A549 (cell line): ENCODE measurements at regions not wholly inside any gene's neighbourhood (a gene's known extent, or its start where the extent isn't known, plus 50 kb on each side); places are given as distances from the start of the nearest gene placed in this dataset.

Experiments
- ATAC-seq, 2 experiments: fragments of 200-7000 bp in 1 of 2; fragments of >200 bp in 1 of 2; cut with Nextera tagmentation in 1 of 2; cut with Tn5 transposase in 1 of 2; 3 replicates each; pipeline versions ENCODE4 v1.8.0 to v1.9.1; 2018 to 2020; ENCODE audit warnings: mild to moderate bottlenecking in 1 of 2, moderate library complexity in 1 of 2
- CTCF ChIA-PET: fragments of 300-600 bp; sonication (Branson Sonifier 250); formaldehyde crosslinking; extraction: SDS; loops from one replicate; lab custom pipeline; 2021; ENCODE audit warnings: antibody characterized with exemption, inconsistent platforms; lab: Yijun Ruan, JAX
- POLR2A ChIA-PET: fragments of 350-600 bp; formaldehyde crosslinking; extraction: SDS; loops from one replicate; lab custom pipeline; 2021; ENCODE audit warnings: antibody characterized with exemption, inconsistent platforms; lab: Yijun Ruan, JAX
- DNase-seq, 2 experiments: peaks; one replicate each; pipeline versions ENCODE4 v3.0.0 to v3.0.0-alpha.2; 2011 to 2016; ENCODE audit warnings: low read depth in 1 of 2, low spot score in 1 of 2
- FAIRE-seq: peaks from 2 replicates; lab custom pipeline; 2011; peaks lifted over from hg19 to GRCh38; lab: Jason Lieb, UNC
- H3K27ac ChIP-seq, 2 experiments: fragments of >200 bp; sonication (Bioruptor Twin); formaldehyde crosslinking; 3 replicates each; pipeline ENCODE4 v1.5.1; 2016 to 2017
- H3K4me1 ChIP-seq: fragments of >200 bp; sonication (Bioruptor Twin); formaldehyde crosslinking; 3 replicates; pipeline ENCODE4 v1.6.1; 2016
- H3K4me2 ChIP-seq: fragments of >200 bp; sonication (Bioruptor Twin); formaldehyde crosslinking; 3 replicates; pipeline ENCODE4 v1.6.1; 2016
- H3K4me3 ChIP-seq: fragments of >200 bp; sonication (Bioruptor Twin); formaldehyde crosslinking; 3 replicates; pipeline ENCODE4 v1.5.1; 2016
- H3K9me3 ChIP-seq: fragments of >200 bp; sonication (Bioruptor Twin); formaldehyde crosslinking; 3 replicates; pipeline ENCODE4 v1.6.1; 2016
- CEBPB ChIP-seq, 2 experiments: fragments of >200 bp in 1 of 2; sonication (Bioruptor Twin) in 1 of 2; formaldehyde crosslinking in 1 of 2; IDR thresholded peaks; 2 replicates each; pipeline ENCODE4 v1.6.1; 2012 to 2016
- CHD4 ChIP-seq: fragments of 200-600 bp; sonication (generic); IDR thresholded peaks from 2 replicates; pipeline ENCODE4 v1.6.1; 2016; ENCODE audit warnings: antibody characterized with exemption, mild to moderate bottlenecking, borderline replicate concordance
- EHMT2 ChIP-seq: fragments of 200-600 bp; sonication (generic); IDR thresholded peaks from 2 replicates; pipeline ENCODE4 v1.6.1; 2016; ENCODE audit warnings: antibody characterized with exemption, low read depth, mild to moderate bottlenecking, moderate library complexity
- ESRRA ChIP-seq: fragments of 150-350 bp; IDR thresholded peaks from 2 replicates; pipeline ENCODE4 v1.6.1; 2014; ENCODE audit warnings: mild to moderate bottlenecking, low read length, borderline replicate concordance
- FOSB ChIP-seq: fragments of 250-450 bp; sonication (Bioruptor Pico); IDR thresholded peaks from 2 replicates; pipeline ENCODE4 v1.5.0; 2020; ENCODE audit warnings: mild to moderate bottlenecking, moderate library complexity
- FOXS1 ChIP-seq: fragments of 250-450 bp; sonication (Bioruptor Pico); IDR thresholded peaks from 2 replicates; pipeline ENCODE4 v1.5.0; 2020; ENCODE audit warnings: mild to moderate bottlenecking, moderate library complexity
- HDAC2 ChIP-seq: fragments of 200-600 bp; sonication (generic); IDR thresholded peaks from 2 replicates; pipeline ENCODE4 v1.6.1; 2016
- HEYL ChIP-seq: fragments of 250-450 bp; sonication (Bioruptor Pico); IDR thresholded peaks from 2 replicates; pipeline ENCODE4 v1.8.0; 2021; ENCODE audit warnings: mild to moderate bottlenecking, moderate library complexity
- POLR2A ChIP-seq: IDR thresholded peaks from 2 replicates; pipeline ENCODE4 v1.6.1; 2012; ENCODE audit warnings: mild to moderate bottlenecking, low read length
- POLR2AphosphoS2 ChIP-seq: conservative IDR thresholded peaks from 2 replicates; pipeline ENCODE4 v1.6.1; 2012; ENCODE audit warnings: low read length, improper control_type of control experiment, inconsistent platforms
- RARB ChIP-seq: fragments of 250-450 bp; sonication (Bioruptor Pico); IDR thresholded peaks from 2 replicates; pipeline ENCODE4 v1.8.0; 2021; ENCODE audit warnings: mild to moderate bottlenecking, moderate library complexity
- RCOR1 ChIP-seq: fragments of 150-350 bp; IDR thresholded peaks from 2 replicates; pipeline ENCODE4 v1.6.1; 2014; ENCODE audit warnings: antibody characterized with exemption, low read length, low read depth
- RFX5 ChIP-seq: fragments of 450-650 bp; IDR thresholded peaks from 2 replicates; pipeline ENCODE4 v1.7.1; 2014; ENCODE audit warnings: antibody characterized with exemption, mild to moderate bottlenecking, moderate library complexity
- RNF2 ChIP-seq: fragments of 200-600 bp; sonication (generic); IDR thresholded peaks from 2 replicates; pipeline ENCODE4 v1.6.1; 2016; ENCODE audit warnings: low read depth, mild to moderate bottlenecking, antibody characterized with exemption, moderate library complexity, borderline replicate concordance
- ZNF302 ChIP-seq: fragments of 250-450 bp; sonication (Bioruptor Pico); IDR thresholded peaks from 2 replicates; pipeline ENCODE4 v1.9.0; 2021; ENCODE audit warnings: inconsistent platforms, mild to moderate bottlenecking, moderate library complexity
- WGBS: methylation state at CpG from one replicate; pipeline ENCODE4 v1.1.6; 2017; ENCODE audit errors: missing lambda C conversion rate; 5-methylcytosine and 5-hydroxymethylcytosine counted together
- TF ChIP-seq, protein P1 (sequence below): IDR thresholded peaks from 2 replicates; pipeline ENCODE4 v1.6.1; 2012
- TF ChIP-seq, protein P2 (sequence below): fragments of 450-650 bp; IDR thresholded peaks from 2 replicates; pipeline ENCODE4 v1.6.1; 2014; ENCODE audit warnings: antibody characterized with exemption
- TF ChIP-seq, protein P3 (sequence below): IDR thresholded peaks from 2 replicates; pipeline ENCODE4 v1.6.1; 2012; ENCODE audit warnings: low read depth, borderline replicate concordance
- TF ChIP-seq, protein P4 (sequence below): fragments of 250-450 bp; sonication (Bioruptor Pico); IDR thresholded peaks from 2 replicates; pipeline ENCODE4 v1.5.0; 2020; ENCODE audit warnings: low read depth, mild to moderate bottlenecking, moderate library complexity
- TF ChIP-seq, protein P5 (sequence below): fragments of >200 bp; sonication (Bioruptor Twin); formaldehyde crosslinking; IDR thresholded peaks from 3 replicates; pipeline ENCODE4 v1.5.1; 2016
- TF ChIP-seq, protein P6 (sequence below): fragments of >200 bp; sonication (Bioruptor Twin); formaldehyde crosslinking; IDR thresholded peaks from 2 replicates; pipeline ENCODE4 v1.6.1; 2016

DNA sequence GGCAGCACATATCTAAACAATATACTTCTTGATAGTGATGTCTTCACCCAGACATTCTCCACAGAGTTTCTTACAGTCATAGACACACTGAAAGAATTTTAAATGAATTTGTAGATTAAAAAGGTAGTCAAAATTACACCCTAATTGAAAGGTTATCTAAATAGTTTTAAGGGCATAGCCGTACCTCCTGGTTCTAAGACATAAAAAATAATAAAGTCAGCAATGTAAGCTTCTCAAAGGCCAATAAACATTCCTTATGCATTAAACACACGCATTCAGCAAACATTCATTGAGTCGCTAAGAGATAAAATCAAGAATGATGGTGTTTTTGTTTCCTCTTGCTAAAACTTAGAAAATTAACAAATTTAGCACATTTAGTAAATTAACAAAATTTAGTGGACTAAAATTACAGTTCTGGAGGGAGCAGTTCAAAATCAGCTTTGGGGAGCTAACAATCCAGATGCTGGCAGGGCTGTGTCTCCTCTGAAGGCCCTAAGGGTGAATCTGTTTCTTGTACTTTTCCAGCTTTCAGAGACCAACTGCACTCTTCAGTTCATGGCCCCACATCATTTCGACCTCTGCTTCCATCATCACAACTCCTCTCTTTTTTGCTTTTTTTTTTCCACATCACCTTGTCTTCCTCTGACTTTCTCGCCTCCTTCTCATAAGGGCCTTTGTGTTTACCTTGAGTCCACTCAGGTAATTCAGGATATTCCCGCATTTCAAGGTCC lies 516.5 kb downstream of the DNAH5 start:
- POLR2A ChIA-PET: no interaction called here
- DNase-seq (no peak), ATAC-seq (no peak), FAIRE-seq (no peak)
- Histone ChIP-seq H3K9me3 (no peaks in the 10 kb centered on the region), H3K4me3 (no peak overlapping the region), H3K27ac (no peak overlapping the region), H3K4me2 (no peak overlapping the region), H3K4me1 (no peaks in the 10 kb centered on the region)
- CTCF ChIA-PET: interaction anchor here (0.9 kb wide), 1 partner anchor 31 kb away, joined by 4 read pairs; no protein-coding TSS in a partner anchor
- TF ChIP-seq FOSB (no peak), POLR2A (no peak), CEBPB (IDR thresholded peaks at IDR 0.05) (no peak), HEYL (no peak), POLR2AphosphoS2 (no peak), RFX5 (no peak), ZNF302 (CRISPR knock-in tag) (no peak), CHD4 (no peak), EHMT2 (no peak), FOXS1 (CRISPR knock-in tag) (no peak), RNF2 (no peak), RARB (CRISPR knock-in tag) (no peak)
- TF ChIP-seq, protein P1, sequence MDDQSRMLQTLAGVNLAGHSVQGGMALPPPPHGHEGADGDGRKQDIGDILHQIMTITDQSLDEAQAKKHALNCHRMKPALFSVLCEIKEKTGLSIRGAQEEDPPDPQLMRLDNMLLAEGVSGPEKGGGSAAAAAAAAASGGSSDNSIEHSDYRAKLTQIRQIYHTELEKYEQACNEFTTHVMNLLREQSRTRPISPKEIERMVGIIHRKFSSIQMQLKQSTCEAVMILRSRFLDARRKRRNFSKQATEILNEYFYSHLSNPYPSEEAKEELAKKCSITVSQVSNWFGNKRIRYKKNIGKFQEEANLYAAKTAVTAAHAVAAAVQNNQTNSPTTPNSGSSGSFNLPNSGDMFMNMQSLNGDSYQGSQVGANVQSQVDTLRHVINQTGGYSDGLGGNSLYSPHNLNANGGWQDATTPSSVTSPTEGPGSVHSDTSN: no peak
- TF ChIP-seq, protein P2, sequence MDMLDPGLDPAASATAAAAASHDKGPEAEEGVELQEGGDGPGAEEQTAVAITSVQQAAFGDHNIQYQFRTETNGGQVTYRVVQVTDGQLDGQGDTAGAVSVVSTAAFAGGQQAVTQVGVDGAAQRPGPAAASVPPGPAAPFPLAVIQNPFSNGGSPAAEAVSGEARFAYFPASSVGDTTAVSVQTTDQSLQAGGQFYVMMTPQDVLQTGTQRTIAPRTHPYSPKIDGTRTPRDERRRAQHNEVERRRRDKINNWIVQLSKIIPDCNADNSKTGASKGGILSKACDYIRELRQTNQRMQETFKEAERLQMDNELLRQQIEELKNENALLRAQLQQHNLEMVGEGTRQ: no peak
- TF ChIP-seq, protein P3, sequence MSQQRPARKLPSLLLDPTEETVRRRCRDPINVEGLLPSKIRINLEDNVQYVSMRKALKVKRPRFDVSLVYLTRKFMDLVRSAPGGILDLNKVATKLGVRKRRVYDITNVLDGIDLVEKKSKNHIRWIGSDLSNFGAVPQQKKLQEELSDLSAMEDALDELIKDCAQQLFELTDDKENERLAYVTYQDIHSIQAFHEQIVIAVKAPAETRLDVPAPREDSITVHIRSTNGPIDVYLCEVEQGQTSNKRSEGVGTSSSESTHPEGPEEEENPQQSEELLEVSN: no peak
- TF ChIP-seq, protein P4, sequence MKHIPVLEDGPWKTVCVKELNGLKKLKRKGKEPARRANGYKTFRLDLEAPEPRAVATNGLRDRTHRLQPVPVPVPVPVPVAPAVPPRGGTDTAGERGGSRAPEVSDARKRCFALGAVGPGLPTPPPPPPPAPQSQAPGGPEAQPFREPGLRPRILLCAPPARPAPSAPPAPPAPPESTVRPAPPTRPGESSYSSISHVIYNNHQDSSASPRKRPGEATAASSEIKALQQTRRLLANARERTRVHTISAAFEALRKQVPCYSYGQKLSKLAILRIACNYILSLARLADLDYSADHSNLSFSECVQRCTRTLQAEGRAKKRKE: no peak
- 31% methylated on average over 6 of the region's 6 CpGs for WGBS

DNA sequence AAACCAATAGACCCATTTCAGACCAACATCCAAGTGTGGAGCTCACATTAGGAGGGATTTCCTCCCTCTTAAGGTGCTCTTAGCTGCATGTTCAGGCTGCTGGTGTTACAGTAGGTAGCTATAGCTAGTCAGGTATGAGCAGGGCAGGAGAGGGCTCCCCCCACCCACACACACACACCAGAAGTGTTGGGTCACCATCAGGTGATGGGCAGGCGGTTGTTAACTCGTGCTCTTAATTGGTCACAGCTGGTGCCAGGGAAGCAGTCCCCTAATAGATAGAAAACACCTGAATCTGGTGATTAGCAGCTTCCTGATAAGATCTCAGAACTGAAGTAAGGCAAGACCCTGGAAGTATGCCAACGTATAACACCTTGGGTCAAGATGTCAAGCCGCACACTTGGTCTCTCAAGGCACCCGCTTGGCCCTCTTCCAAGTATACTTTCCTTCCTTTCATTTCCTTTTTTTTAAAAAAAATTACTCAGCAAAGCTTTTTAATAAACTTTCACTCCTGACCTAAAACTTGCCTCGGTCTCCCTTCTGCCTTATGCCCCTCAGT lies 532.4 kb downstream of the DNAH5 start:
- WGBS: 6% methylated on average over 6 of the region's 6 CpGs
- FAIRE-seq (no peak), ATAC-seq (no peak), DNase-seq (no peak)
- H3K4me1 ChIP-seq: no peaks in the 10 kb centered on the region
- POLR2A ChIA-PET: no interaction called here
- no peak overlapping the region for H3K4me3 ChIP-seq
- no peak overlapping the region for H3K27ac ChIP-seq
- H3K4me2 ChIP-seq: no peak overlapping the region
- no peak for TF ChIP-seq ESRRA
- TF ChIP-seq RCOR1: no peak
- TF ChIP-seq, protein P5, sequence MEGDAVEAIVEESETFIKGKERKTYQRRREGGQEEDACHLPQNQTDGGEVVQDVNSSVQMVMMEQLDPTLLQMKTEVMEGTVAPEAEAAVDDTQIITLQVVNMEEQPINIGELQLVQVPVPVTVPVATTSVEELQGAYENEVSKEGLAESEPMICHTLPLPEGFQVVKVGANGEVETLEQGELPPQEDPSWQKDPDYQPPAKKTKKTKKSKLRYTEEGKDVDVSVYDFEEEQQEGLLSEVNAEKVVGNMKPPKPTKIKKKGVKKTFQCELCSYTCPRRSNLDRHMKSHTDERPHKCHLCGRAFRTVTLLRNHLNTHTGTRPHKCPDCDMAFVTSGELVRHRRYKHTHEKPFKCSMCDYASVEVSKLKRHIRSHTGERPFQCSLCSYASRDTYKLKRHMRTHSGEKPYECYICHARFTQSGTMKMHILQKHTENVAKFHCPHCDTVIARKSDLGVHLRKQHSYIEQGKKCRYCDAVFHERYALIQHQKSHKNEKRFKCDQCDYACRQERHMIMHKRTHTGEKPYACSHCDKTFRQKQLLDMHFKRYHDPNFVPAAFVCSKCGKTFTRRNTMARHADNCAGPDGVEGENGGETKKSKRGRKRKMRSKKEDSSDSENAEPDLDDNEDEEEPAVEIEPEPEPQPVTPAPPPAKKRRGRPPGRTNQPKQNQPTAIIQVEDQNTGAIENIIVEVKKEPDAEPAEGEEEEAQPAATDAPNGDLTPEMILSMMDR: no peak
- TF ChIP-seq, protein P6, sequence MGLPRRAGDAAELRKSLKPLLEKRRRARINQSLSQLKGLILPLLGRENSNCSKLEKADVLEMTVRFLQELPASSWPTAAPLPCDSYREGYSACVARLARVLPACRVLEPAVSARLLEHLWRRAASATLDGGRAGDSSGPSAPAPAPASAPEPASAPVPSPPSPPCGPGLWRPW: no peak
- TF ChIP-seq HDAC2: no peak
- CTCF ChIA-PET: no interaction called here
- H3K9me3 ChIP-seq: no peaks in the 10 kb centered on the region
